Liver (tissue), 8 donors: ENCODE measurements at regions not wholly inside any gene's neighbourhood (a gene's known extent, or its start where the extent isn't known, plus 50 kb on each side); places are given as distances from the start of the nearest gene placed in this dataset.

ENCODE experiments used
- DNase-seq: peaks from one replicate; pipeline ENCODE4 v3.0.0-alpha.2; 2017; ENCODE audit warnings: low spot score
- H3K27ac ChIP-seq, 2 donors: one replicate each; pipeline ENCODE4 v1.7.0; 2013; ENCODE audit warnings: inconsistent platforms in 2 of 2, low read length in 2 of 2, control low read depth in 1 of 2, low read depth in 1 of 2, mild to moderate bottlenecking in 1 of 2
- H3K27me3 ChIP-seq, 4 donors: one replicate each; pipeline versions ENCODE4 v1.6.1 to v1.7.0; 2013; ENCODE audit warnings: low read length in 3 of 4, inconsistent platforms in 1 of 4, mild to moderate bottlenecking in 1 of 4, moderate library complexity in 1 of 4; ENCODE audit not compliant: control insufficient read depth in 4 of 4, insufficient read depth in 4 of 4
- H3K36me3 ChIP-seq, 4 donors: one replicate each; pipeline versions ENCODE4 v1.6.1 to v1.7.0; 2013; ENCODE audit warnings: low read length in 3 of 4, mild to moderate bottlenecking in 3 of 4, low read depth in 1 of 4, moderate library complexity in 1 of 4; ENCODE audit not compliant: control insufficient read depth in 4 of 4, insufficient read depth in 3 of 4
- H3K4me1 ChIP-seq, 4 donors: one replicate each; pipeline versions ENCODE4 v1.6.1 to v1.7.0; 2013; ENCODE audit warnings: low read length in 3 of 4, mild to moderate bottlenecking in 3 of 4, moderate library complexity in 1 of 4; ENCODE audit not compliant: control insufficient read depth in 4 of 4, insufficient read depth in 4 of 4
- H3K4me3 ChIP-seq, 3 donors: one replicate each; pipeline versions ENCODE4 v1.6.1 to v1.7.0; 2013; ENCODE audit warnings: low read length in 3 of 3, control low read depth in 1 of 3, low read depth in 1 of 3, mild to moderate bottlenecking in 1 of 3
- H3K9ac ChIP-seq, 2 donors: one replicate each; pipeline ENCODE4 v1.7.0; 2013; ENCODE audit warnings: low read length in 2 of 2, mild to moderate bottlenecking in 2 of 2, moderate library complexity in 2 of 2, control low read depth in 1 of 2, low read depth in 1 of 2
- H3K9me3 ChIP-seq, 4 donors: one replicate each; pipeline versions ENCODE4 v1.6.1 to v1.7.0; 2013; ENCODE audit warnings: low read length in 3 of 4; ENCODE audit not compliant: control insufficient read depth in 4 of 4
- ATF3 ChIP-seq: IDR thresholded peaks from 2 replicates; pipeline ENCODE4 v1.6.1; 2016; ENCODE audit warnings: antibody characterized with exemption
- CTCF ChIP-seq: fragments of 150-350 bp; IDR thresholded peaks from 2 replicates; pipeline ENCODE4 v1.5.1; 2017; ENCODE audit warnings: improper control_type of control experiment, low read depth, low read length; ENCODE audit not compliant: missing input control
- EGR1 ChIP-seq, 2 donors: IDR thresholded peaks; 2 replicates each; pipeline ENCODE4 v1.6.1; 2016 to 2018; ENCODE audit warnings: antibody characterized with exemption in 2 of 2, low read depth in 2 of 2
- GABPA ChIP-seq, 2 donors: IDR thresholded peaks in 1 of 2; conservative IDR thresholded peaks in 1 of 2; 2 replicates each; pipeline ENCODE4 v1.6.1; 2016; ENCODE audit warnings: antibody characterized with exemption in 2 of 2, mild to moderate bottlenecking in 1 of 2, moderate library complexity in 1 of 2
- HNF4A ChIP-seq, 2 donors: conservative IDR thresholded peaks; 2 replicates each; pipeline ENCODE4 v1.6.1; 2016; ENCODE audit warnings: antibody characterized with exemption in 2 of 2, mild to moderate bottlenecking in 2 of 2
- JUND ChIP-seq, 2 donors: IDR thresholded peaks; 2 replicates each; pipeline ENCODE4 v1.6.1; 2016; ENCODE audit warnings: antibody characterized with exemption in 2 of 2
- MAX ChIP-seq: IDR thresholded peaks from 2 replicates; pipeline ENCODE4 v1.6.1; 2016; ENCODE audit warnings: antibody characterized with exemption
- RAD21 ChIP-seq, 2 donors: IDR thresholded peaks; 2 replicates each; pipeline ENCODE4 v1.6.1; 2016; ENCODE audit warnings: antibody characterized with exemption in 2 of 2, mild to moderate bottlenecking in 2 of 2
- SP1 ChIP-seq: IDR thresholded peaks from 2 replicates; pipeline ENCODE4 v1.6.1; 2018; ENCODE audit warnings: antibody characterized with exemption, mild to moderate bottlenecking
- TAF1 ChIP-seq: conservative IDR thresholded peaks from 2 replicates; pipeline ENCODE4 v1.6.1; 2016; ENCODE audit warnings: antibody characterized with exemption, mild to moderate bottlenecking
- ZBTB33 ChIP-seq: IDR thresholded peaks from 2 replicates; pipeline ENCODE4 v1.6.1; 2016; ENCODE audit warnings: antibody characterized with exemption
- WGBS: extraction: QIAGEN DNeasy Blood & Tissue Kit; methylation state at CpG from one replicate; pipeline ENCODE4 v1.1.7; 2013; 5-methylcytosine and 5-hydroxymethylcytosine counted together
- TF ChIP-seq, protein P1 (sequence below): IDR thresholded peaks from 2 replicates; pipeline ENCODE4 v1.6.1; 2016; ENCODE audit warnings: antibody characterized with exemption, mild to moderate bottlenecking
- donor health status: healthy.
- donor health status: healthy.
- donor health status: healthy.
- donor health status: healthy.
- donor health status: healthy.

DNA sequence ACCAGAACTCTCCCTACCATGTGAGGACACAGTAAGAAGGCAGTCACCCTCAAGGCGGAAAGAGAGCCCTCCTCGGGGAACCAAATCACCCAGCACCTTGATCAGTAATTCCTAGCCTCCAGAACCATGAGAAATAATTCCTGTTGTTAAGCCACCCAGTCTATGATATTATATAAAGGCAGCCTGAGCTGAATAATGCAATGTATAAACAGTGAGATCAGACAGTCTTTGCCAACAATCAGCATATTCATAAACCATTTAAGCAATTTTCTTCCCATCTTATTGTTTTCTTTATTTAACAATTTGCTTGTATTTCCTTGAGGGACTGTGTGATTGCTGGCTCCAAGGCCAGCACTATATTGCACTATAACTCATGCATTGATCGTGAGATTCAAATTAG is 144.4 kb upstream of the DAPK1 start:
- Histone ChIP-seq H3K36me3 (no peaks in the 10 kb centered on the region), H3K9me3 (no peaks in the 10 kb centered on the region), H3K27me3 (no peaks in the 10 kb centered on the region), H3K4me3 (no peak overlapping the region), H3K4me1 (no peaks in the 10 kb centered on the region), H3K9ac (no peak overlapping the region), H3K27ac (no peak overlapping the region)
- TF ChIP-seq SP1 (no peak), RAD21 (IDR thresholded peaks at IDR 0.05) (no peak), HNF4A (conservative IDR thresholded peaks at IDR 0.05) (no peak), MAX (no peak), JUND (IDR thresholded peaks at IDR 0.05) (no peak), EGR1 (IDR thresholded peaks at IDR 0.05; ENCODE audit: low read depth in 2 of 2) (no peak), ATF3 (no peak)
- TF ChIP-seq, protein P1, sequence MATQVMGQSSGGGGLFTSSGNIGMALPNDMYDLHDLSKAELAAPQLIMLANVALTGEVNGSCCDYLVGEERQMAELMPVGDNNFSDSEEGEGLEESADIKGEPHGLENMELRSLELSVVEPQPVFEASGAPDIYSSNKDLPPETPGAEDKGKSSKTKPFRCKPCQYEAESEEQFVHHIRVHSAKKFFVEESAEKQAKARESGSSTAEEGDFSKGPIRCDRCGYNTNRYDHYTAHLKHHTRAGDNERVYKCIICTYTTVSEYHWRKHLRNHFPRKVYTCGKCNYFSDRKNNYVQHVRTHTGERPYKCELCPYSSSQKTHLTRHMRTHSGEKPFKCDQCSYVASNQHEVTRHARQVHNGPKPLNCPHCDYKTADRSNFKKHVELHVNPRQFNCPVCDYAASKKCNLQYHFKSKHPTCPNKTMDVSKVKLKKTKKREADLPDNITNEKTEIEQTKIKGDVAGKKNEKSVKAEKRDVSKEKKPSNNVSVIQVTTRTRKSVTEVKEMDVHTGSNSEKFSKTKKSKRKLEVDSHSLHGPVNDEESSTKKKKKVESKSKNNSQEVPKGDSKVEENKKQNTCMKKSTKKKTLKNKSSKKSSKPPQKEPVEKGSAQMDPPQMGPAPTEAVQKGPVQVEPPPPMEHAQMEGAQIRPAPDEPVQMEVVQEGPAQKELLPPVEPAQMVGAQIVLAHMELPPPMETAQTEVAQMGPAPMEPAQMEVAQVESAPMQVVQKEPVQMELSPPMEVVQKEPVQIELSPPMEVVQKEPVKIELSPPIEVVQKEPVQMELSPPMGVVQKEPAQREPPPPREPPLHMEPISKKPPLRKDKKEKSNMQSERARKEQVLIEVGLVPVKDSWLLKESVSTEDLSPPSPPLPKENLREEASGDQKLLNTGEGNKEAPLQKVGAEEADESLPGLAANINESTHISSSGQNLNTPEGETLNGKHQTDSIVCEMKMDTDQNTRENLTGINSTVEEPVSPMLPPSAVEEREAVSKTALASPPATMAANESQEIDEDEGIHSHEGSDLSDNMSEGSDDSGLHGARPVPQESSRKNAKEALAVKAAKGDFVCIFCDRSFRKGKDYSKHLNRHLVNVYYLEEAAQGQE = no peak
- no peak for DNase-seq
- 94% methylated on average over 3 of the region's 3 CpGs for WGBS

DNA sequence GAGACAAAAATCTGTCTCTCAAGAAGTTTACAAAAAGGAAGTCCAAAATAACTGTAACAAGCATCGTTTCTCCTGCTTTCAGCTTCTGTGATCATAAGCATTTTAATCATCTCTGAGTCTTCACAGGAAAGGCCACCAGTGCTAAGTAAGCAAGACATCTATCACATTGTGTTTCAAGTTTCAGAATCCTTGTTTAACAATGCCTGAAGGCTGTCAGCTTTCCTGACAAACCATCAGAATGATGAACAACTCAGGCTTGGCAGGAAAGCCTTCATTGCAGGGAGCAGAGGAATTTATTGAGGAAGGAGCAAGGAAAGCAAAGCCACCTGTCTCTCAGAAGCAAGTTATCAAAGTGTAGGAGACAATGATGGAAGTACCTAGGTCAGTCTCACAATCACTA is 143.5 kb upstream of the DAPK1 start:
- Histone ChIP-seq H3K27me3 (no peaks in the 10 kb centered on the region), H3K9me3 (no peaks in the 10 kb centered on the region), H3K4me1 (no peaks in the 10 kb centered on the region), H3K27ac (no peak overlapping the region), H3K9ac (no peak overlapping the region), H3K4me3 (no peak overlapping the region), H3K36me3 (no peaks in the 10 kb centered on the region)
- DNase-seq = no peak
- TF ChIP-seq MAX (no peak), GABPA (IDR thresholded peaks at IDR 0.05 in 1 of 2, conservative IDR thresholded peaks at IDR 0.05 in 1 of 2) (no peak), TAF1 (no peak), CTCF (no peak), EGR1 (IDR thresholded peaks at IDR 0.05; ENCODE audit: low read depth in 2 of 2) (no peak), ZBTB33 (no peak), JUND (IDR thresholded peaks at IDR 0.05) (no peak)
- 60% methylated on average over 1 of the region's 1 CpG for WGBS
